Esophagus muscularis mucosa (tissue), 4 donors: ENCODE measurements at regions not wholly inside any gene's neighbourhood (a gene's known extent, or its start where the extent isn't known, plus 50 kb on each side); places are given as distances from the start of the nearest gene placed in this dataset.

ENCODE experiments used
- DNase-seq: peaks from one replicate; pipeline ENCODE4 v3.0.0-alpha.2; 2017; ENCODE audit errors: extremely low spot score
- H3K27ac ChIP-seq, 4 donors: fragments of 200-600 bp; sonication (generic); replicated peaks in 1 of 4; 1 replicate in 3 of 4; 2 replicates in 1 of 4; pipeline ENCODE4 v1.5.1; 2016 to 2019; ENCODE audit warnings: mild to moderate bottlenecking in 1 of 4
- H3K27me3 ChIP-seq, 4 donors: fragments of 200-600 bp; sonication (generic); one replicate each; pipeline versions ENCODE4 v1.5.1 to v1.6.0; 2016 to 2019
- H3K36me3 ChIP-seq, 4 donors: fragments of 200-600 bp; sonication (generic); one replicate each; pipeline ENCODE4 v1.5.1; 2016 to 2019
- H3K4me1 ChIP-seq, 4 donors: fragments of 200-600 bp; sonication (generic); one replicate each; pipeline ENCODE4 v1.5.1; 2016 to 2019
- H3K4me3 ChIP-seq, 4 donors: fragments of 200-600 bp; sonication (generic); 1 replicate in 2 of 4; 2 replicates in 2 of 4; pipeline ENCODE4 v1.5.1; 2016 to 2019; ENCODE audit warnings: mild to moderate bottlenecking in 4 of 4, moderate library complexity in 1 of 4
- H3K9me3 ChIP-seq, 4 donors: fragments of 200-600 bp; sonication (generic); 1 replicate in 3 of 4; 2 replicates in 1 of 4; pipeline ENCODE4 v1.5.1; 2016 to 2019
- EP300 ChIP-seq: sonication (generic); formaldehyde crosslinking; IDR thresholded peaks from one replicate; pipeline ENCODE4 v1.6.1; 2017; ENCODE audit warnings: antibody characterized with exemption
- POLR2A ChIP-seq: fragments of 450-650 bp; IDR thresholded peaks from one replicate; pipeline ENCODE4 v1.6.1; 2017; ENCODE audit warnings: antibody characterized with exemption, moderate library complexity, mild to moderate bottlenecking, low read depth
- POLR2AphosphoS5 ChIP-seq, 2 donors: sonication (generic); formaldehyde crosslinking; IDR thresholded peaks; one replicate each; pipeline ENCODE4 v1.6.1; 2017; ENCODE audit warnings: antibody characterized with exemption in 2 of 2
- WGBS: methylation state at CpG from one replicate; pipeline ENCODE4 v1.1.5; 2018; 5-methylcytosine and 5-hydroxymethylcytosine counted together
- intact Hi-C: fragments of 100-400 bp; cut with DNase I; formaldehyde crosslinking; loops from one replicate; pipeline ENCODE4 v1.15.1; 2023
- TF ChIP-seq, protein P1 (sequence below), 3 experiments: fragments of 200-600 bp in 2 of 3; fragments of 450-650 bp in 1 of 3; sonication (generic) in 2 of 3; IDR thresholded peaks; one replicate each; pipeline ENCODE4 v1.5.1; 2017 to 2019; ENCODE audit warnings: antibody characterized with exemption in 3 of 3, mild to moderate bottlenecking in 2 of 3, moderate library complexity in 1 of 3

GRCh38 chr2:201965550-201965949, 68.1 kb upstream of the FZD7 start:
- no peak overlapping the region for H3K4me3 ChIP-seq
- no peak for DNase-seq
- intact Hi-C loops: no loop called here
- no peaks in the 10 kb centered on the region for H3K27me3 ChIP-seq
- H3K36me3 ChIP-seq: no peaks in the 10 kb centered on the region
- no peaks in the 10 kb centered on the region for H3K9me3 ChIP-seq
- no peak overlapping the region for H3K27ac ChIP-seq
- no peak for TF ChIP-seq POLR2A
- TF ChIP-seq, protein P1, sequence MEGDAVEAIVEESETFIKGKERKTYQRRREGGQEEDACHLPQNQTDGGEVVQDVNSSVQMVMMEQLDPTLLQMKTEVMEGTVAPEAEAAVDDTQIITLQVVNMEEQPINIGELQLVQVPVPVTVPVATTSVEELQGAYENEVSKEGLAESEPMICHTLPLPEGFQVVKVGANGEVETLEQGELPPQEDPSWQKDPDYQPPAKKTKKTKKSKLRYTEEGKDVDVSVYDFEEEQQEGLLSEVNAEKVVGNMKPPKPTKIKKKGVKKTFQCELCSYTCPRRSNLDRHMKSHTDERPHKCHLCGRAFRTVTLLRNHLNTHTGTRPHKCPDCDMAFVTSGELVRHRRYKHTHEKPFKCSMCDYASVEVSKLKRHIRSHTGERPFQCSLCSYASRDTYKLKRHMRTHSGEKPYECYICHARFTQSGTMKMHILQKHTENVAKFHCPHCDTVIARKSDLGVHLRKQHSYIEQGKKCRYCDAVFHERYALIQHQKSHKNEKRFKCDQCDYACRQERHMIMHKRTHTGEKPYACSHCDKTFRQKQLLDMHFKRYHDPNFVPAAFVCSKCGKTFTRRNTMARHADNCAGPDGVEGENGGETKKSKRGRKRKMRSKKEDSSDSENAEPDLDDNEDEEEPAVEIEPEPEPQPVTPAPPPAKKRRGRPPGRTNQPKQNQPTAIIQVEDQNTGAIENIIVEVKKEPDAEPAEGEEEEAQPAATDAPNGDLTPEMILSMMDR (IDR thresholded peaks at IDR 0.05): peak in 1 of 3 experiments; percentile 27
- peaks cover 0 to 5% (median 0%) of the 10 kb centered on the region in 4 donors for H3K4me1 ChIP-seq
- WGBS: 89% methylated on average over 3 of the region's 3 CpGs

DNA sequence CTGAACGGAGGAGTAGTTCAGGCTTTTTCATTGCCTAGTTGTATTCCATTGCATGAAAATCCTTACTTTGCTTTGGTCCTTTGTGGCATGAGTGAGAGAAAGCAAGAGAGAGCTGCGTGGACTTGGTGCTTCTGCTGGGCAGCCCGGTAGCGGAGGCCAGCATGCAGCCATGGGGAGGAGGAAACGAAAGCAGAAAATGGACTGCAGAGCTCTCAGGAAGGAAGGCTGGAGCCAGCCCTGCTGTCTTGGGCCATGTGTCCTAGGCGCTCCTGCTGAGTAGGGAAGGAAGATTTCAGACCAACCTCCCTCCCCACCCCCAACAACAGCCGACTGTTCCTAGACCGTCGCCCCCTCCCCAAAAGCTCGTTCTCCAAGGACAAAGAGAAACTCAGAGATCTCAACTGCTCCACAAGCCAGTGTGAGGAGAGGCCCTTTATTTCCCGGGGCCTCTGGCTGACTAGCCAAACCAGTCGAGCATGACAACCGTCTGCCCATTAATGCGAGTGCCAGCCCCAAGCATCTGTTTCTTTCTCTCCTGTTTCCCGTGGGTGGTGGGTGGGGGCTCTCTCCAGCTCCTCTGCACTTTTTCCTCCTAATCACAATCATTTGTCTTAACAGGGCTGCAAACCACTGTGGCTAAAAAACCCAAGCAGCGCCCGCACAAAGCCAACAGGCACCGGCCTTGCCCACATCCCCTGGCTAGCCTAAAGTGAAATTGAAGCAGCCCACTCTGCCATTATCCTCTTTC, 66.8 kb upstream of the FZD7 start:
- TF ChIP-seq POLR2A: no peak
- no peak for TF ChIP-seq POLR2AphosphoS5 (IDR thresholded peaks at IDR 0.05)
- TF ChIP-seq EP300: no peak
- Histone ChIP-seq H3K27me3 (no peaks in the 10 kb centered on the region), H3K4me1 (peaks cover 4 to 9% (median 8%) of the 10 kb centered on the region in 4 donors), H3K27ac (no peak overlapping the region), H3K9me3 (no peaks in the 10 kb centered on the region), H3K4me3 (no peak overlapping the region), H3K36me3 (no peaks in the 10 kb centered on the region)
- no peak for DNase-seq
- WGBS: 77% methylated on average over 18 of the region's 18 CpGs
- intact Hi-C loops: no loop called here

DNA sequence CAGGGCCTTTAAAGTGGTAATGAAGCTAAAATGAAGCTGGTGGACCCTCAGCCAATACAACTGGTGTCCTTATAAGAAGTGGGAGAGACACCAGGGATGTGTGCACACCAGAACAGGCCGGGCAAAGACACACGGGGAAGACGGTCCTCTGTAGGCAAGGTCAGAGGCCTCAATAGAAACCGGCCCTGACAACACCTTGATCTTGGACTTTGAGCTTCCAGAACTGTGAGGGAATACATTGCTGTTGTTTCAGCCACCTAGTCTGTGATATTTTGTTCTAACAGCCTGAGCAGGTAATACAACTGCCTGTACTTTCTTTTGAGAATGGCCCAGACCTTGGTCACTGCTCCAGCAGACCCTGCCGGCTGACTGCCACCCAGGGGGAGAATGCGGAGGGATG, 65.6 kb upstream of the FZD7 start:
- Histone ChIP-seq H3K9me3 (no peaks in the 10 kb centered on the region), H3K4me1 (peaks cover 6 to 12% (median 10%) of the 10 kb centered on the region in 4 donors), H3K36me3 (no peaks in the 10 kb centered on the region), H3K27me3 (no peaks in the 10 kb centered on the region), H3K4me3 (no peak overlapping the region), H3K27ac (no peak overlapping the region)
- WGBS: 98% methylated on average over 6 of the region's 6 CpGs
- intact Hi-C loops: no loop called here
- no peak for DNase-seq
- TF ChIP-seq POLR2A: no peak
- no peak for TF ChIP-seq POLR2AphosphoS5 (IDR thresholded peaks at IDR 0.05)
- no peak for TF ChIP-seq EP300
- TF ChIP-seq, protein P1 (IDR thresholded peaks at IDR 0.05): no peak

DNA sequence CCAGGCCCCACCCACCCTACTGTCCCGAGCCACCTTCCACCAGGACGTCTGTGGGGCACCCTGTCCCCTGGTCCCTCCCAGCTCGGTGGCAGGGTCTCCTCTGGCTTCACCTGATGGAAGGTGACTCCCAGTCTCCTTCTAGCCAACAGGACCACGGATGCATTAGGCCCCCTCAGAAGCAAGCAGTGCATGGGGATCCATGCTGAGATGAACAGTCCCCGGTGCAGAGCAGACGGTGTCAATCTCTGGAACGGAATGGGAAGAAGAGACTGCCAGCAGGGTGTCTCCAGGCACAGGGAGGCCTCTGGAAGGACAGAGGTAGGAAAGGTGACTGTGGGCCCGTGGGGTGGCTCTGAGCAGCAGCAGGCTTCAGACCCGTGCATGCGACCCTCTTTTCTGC, 65.2 kb upstream of the FZD7 start:
- H3K36me3 ChIP-seq: no peaks in the 10 kb centered on the region
- H3K4me1 ChIP-seq: peaks cover 6 to 12% (median 10%) of the 10 kb centered on the region in 4 donors
- DNase-seq: no peak
- intact Hi-C loops: no loop called here
- TF ChIP-seq, protein P1 (IDR thresholded peaks at IDR 0.05): no peak
- TF ChIP-seq POLR2A (no peak), POLR2AphosphoS5 (IDR thresholded peaks at IDR 0.05) (no peak), EP300 (no peak)
- no peak overlapping the region for H3K27ac ChIP-seq
- WGBS: 87% methylated on average over 9 of the region's 10 CpGs
- H3K27me3 ChIP-seq: no peaks in the 10 kb centered on the region
- no peak overlapping the region for H3K4me3 ChIP-seq
- no peaks in the 10 kb centered on the region for H3K9me3 ChIP-seq

- intact Hi-C loops: no loop called here
- 90% methylated on average over 14 of the region's 14 CpGs for WGBS
- no peak overlapping the region for H3K4me3 ChIP-seq
- H3K27ac ChIP-seq: no peak overlapping the region
- TF ChIP-seq, protein P1 (IDR thresholded peaks at IDR 0.05): no peak
- TF ChIP-seq EP300: no peak
- TF ChIP-seq POLR2A: no peak
- no peak for TF ChIP-seq POLR2AphosphoS5 (IDR thresholded peaks at IDR 0.05)
- no peaks in the 10 kb centered on the region for H3K9me3 ChIP-seq
- no peaks in the 10 kb centered on the region for H3K27me3 ChIP-seq
- no peak for DNase-seq
- H3K36me3 ChIP-seq: no peaks in the 10 kb centered on the region
- peaks cover 6 to 12% (median 11%) of the 10 kb centered on the region in 4 donors for H3K4me1 ChIP-seq
Observed at GRCh38 chr2:201969241-201969937, 64.3 kb upstream of the FZD7 start.
